NCI-H2227 treated with DMSO at 0.1 percent for 48 hours (cell line): ENCODE measurements at regions not wholly inside any gene's neighbourhood (a gene's known extent, or its start where the extent isn't known, plus 50 kb on each side); places are given as distances from the start of the nearest gene placed in this dataset.
"Not testable (repeated sequence)": the region's sequence is repeated elsewhere in the genome, so short reads cannot be mapped to it uniquely, and the experiment has no call there.

Source experiments
- DNase-seq: peaks from one replicate; lab custom pipeline; 2025; lab: John Stamatoyannopoulos, UW

- DNase-seq = no peak
Observed at GRCh38 chr6:146985966-146986365, 218.3 kb upstream of the STXBP5 start.

DNA sequence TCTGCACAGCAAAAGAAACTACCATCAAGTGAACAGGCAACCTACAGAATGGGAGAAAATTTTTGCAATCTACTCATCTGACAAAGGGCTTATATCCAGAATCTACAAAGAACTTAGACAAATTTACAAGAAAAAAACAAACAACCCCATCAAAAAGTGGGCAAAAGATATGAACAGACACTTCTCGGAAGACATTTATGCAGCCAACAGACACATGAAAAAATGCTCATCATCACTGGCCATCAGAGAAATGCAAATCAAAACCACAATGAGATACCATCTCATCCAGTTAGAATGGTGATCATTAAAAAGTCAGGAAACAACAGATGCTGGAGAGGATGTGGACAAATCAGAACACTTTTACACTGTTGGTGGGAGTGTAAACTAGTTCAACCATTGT is 216.3 kb upstream of the STXBP5 start:
- DNase-seq = not testable (repeated sequence)

DNA sequence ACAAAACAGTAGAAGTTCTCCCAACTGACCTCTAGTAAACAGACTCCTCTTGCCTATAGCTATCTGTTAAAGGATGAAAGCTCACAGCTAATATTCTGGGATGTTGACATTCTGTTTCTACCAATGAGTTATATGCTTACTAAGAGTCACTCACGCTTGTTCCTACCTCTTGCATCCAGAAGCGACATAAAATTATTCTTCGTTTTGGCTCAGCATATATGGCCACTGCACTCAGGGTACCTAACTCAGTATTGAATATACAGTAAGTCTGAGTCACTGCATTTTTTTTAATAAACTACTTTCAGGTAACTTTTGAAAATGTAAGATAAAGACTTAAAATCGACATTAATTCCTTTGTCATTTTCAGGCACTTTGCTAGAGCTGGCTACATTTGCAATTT is 214.4 kb upstream of the STXBP5 start:
- no peak for DNase-seq

DNA sequence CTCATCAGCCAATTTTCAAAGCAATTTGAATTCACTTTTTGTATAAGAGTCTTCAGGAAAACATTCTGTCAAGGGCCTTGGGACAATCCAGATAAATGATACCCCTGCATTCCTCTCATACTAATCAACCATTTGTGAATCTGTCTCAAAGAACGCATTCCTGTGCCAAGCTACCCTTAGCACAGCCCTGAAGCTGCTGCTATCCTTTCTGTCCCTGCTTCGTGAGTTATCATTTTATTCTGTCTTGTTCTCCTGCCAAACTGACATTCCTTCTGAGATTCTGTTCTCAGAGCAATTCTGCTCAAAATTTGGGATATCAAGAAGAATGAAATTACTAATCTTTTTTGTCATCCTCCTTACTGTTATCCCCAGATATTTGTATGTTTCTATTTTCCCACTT is 213.9 kb upstream of the STXBP5 start:
- no peak for DNase-seq

DNA sequence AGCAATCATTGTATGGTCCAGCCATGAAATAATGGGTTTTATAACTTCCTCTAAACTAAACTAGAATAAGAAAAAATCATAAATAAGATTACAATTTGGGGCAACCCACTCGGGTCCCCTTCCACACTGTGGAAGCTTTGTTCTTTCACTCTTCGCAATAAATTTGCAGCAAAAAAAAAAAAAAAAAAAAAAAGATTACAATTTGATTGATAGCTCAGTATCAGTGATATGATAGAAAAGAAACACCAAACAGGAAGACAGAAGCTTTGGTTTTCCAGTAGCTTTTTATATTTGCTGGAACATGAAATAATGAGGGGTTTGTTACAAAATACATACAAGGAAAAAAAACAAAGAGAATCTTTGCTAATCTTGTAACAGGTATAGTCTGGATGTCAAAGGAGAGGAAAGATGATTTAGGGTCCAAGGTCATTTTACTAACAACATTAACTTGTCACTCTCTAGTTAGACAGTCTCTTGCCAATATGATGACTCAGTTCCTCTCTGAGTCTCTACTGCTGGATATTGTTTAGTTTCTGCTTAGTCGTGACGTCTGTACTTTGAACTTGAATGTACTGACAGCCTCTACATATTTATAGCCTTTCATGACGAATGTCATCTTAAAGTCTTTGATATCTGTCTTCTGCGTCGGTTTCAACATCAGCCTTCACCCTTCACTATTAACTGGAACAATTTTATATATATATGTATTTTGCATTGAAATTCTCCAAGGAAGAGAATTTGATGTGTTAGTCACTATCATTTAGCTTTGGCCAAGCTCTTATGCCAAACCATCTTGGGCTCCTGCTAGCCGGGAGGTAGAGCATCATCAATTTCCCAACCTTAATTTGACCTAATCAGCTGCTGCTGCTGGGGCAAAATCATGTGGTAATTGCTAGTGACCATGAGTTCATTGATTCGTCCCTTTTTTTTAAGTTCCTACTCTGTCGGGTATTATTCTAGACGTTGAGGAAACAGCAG is 213.1 kb upstream of the STXBP5 start:
- no peak for DNase-seq

DNA sequence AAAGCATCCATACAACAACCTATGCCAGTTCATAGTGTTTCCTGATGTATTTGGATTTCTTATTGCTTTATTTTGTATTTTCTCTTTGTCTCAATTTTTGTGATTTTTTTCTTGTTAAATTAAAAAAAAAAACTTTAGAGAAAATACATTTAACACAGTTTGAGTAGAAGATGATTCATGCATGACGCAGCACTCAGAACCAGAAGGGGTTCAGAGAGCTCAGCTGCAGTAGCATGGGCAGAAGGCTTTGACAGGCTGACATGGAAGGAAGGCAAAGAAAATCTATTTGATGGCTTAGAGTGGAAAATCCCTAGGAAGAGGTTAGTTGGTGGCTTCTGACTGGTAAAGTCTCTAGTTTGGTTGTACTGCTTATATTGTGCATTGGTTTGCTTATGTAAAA is 207.2 kb upstream of the STXBP5 start:
- no peak for DNase-seq

DNA sequence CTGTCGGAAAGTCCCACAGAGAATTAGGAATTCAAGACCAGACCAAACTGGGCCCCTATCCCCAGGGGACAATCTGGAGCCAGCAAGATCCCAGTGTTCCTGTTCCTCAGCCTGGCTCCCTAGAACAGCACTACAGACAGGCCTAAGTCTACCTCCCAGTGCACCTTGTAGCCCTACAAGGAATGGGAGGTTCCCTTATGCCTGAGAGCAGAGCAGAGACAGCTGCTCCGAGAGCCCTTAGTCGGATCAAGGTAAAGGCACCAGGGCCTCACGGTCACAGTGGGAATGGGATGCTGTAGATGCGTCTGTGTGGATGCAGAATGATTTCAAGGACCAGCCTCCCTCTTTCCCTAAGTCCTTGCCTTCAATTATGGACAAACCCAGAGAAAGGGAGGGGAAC is 204.5 kb upstream of the STXBP5 start:
- no peak for DNase-seq

DNA sequence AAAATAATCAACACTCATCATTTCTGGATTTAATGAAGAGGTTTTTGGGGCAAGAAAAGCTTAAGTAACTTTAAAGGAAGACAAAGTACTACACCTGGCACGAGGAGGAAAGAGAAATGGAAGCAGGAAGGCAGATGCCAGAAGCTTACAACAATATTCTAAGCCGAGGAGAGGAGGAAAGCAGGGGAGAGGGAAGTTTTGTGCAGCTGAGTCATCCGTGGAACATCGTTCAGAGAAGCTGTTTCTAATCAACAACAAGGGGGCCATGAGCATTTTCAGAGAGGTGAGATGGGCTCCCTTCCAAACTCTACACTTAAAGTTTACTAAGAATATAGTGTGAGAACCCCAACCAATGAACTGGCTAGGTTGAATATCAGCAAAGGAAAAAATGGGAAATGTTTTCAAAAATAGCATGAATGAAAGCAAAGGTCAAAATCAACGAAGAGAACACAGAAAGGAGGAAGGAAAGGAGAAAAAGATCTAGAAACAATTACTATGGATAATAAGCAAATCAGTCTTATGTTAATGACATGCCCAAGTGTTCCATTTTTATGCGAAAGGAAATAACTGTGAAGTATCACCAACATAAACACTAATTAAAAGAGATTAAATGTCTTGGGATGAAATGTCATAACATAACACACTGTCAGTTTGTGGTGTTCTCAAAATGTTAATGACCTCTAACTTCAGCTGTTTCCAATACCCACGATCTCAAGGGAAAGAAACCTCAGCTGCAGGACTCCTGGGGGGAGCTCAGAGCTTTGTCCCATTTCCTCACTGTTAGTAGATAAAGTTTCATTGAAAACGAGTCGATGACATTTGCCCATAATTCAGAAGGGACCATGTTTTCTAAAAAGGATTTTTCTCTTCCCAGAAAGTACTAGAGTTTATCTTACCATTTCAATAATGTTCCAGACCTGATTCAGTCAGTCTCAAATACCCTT is 203.4 kb upstream of the STXBP5 start:
- no peak for DNase-seq

DNA sequence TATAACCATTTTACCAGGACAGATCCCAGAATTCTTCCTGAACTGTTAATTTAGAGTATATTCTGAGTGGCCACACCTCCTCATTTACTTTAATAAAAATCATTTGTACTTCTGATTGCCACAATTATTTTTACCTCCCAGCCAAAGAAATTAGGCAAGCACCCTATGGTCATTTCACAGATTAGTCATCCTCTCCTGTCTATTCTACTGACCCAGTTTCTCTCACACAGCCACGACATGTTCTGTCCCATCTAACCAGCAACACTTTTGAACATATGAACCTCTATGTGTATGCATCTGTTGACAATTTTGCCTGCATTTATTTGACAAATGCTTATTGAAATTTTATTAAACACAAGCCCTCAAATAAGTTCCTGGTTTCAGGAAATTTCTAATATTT is 202.6 kb upstream of the STXBP5 start:
- DNase-seq = no peak

- DNase-seq = no peak
Observed at GRCh38 chr6:147003186-147003585, 201.0 kb upstream of the STXBP5 start.

GRCh38 chr6:147005499-147005898 is 198.7 kb upstream of the STXBP5 start:
- DNase-seq = no peak

DNA sequence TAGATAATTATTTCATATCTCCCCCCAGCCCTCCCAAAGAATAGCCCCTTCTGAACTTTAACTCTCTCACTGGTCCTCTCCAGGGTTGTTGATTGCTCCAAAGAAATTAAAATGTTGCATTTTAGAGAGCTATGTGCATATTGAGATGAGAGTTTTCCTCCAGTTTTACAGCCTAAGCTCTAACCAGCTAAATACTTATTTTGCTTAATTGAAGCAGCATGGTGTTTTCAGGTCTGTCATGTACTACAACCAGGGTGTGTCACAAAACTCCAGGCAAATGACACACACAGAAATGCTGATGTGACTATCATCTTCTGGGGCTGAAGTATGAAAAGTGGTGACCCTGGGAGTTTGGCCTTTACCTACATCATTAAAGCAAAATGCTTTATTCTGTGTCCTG is 196.8 kb upstream of the STXBP5 start:
- no peak for DNase-seq

DNA sequence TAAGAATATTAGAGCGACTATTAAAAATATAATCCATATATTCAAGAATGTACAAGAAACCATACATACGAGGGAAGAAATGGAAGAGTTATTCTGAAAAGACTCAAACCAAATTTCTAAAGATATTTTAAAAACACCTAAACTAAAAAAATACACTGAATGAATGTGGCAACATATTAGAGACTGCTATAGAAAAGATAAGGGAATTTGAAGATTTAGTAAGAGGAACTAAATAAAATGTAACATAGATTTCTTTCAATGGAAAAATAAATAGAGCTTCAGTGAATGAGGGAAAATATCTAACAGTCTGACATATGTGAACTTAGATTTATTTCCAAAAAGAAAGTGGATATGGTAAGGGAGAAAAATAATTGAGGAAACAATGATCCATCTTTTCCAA is 194.9 kb upstream of the STXBP5 start:
- DNase-seq = no peak

DNA sequence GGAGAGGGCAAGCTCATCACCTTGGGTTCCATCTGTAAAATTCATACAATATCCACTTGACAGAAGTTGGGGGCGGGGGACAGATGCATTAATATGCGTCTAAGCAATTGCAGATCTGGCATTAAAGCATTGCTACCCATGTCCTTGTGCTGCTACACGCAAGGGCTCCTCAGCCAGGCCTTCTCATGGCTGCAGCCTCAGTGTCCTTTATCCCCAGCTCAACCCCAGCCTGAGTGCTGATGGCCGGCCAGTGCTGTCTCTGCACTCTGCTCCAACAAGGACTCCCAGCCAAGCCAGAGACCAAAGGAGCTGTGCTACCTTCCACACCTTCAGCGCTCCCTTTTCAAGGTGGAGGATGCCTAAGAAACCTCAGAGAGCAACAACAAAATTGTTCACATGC is 188.5 kb upstream of the STXBP5 start:
- DNase-seq = no peak

DNA sequence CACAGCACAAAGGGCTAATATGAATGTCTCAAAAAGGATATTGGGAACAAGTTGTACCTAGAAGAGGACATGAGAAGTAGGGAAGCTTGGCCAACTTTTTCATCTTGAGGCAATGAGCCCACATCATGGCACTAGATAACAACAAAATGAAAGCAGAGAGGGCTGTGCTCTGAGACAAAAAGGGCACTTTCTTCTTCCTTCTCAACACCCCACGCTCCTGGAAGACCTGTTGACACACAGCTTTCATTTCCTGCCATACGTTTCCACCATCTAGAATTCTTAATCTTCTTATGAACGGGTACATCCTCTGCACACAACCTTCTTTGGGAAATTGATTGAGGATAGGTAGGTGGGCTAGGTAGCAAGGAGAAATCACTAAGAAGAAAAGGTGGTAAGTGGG is 187.8 kb upstream of the STXBP5 start:
- no peak for DNase-seq

GRCh38 chr6:147017153-147017552 is 187.1 kb upstream of the STXBP5 start:
- DNase-seq = no peak

DNA sequence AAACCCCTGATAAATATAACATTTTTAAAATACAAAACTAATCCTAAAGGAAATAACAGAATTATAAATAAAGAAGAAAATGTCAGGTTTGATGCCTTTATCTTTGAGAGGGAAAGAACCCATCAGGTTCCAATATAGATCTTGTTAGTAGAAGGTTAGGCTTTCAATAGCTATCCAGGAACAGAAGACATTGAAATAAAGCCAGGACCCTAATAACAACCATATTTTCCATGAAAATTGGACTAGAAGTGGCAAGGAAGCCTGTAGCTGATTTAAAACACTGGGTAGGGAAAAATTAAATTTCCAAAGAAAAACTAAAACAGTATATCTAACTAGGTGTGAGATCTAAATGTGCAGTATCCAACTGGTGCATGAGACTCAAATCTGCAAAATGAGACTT is 185.2 kb upstream of the STXBP5 start:
- no peak for DNase-seq

DNA sequence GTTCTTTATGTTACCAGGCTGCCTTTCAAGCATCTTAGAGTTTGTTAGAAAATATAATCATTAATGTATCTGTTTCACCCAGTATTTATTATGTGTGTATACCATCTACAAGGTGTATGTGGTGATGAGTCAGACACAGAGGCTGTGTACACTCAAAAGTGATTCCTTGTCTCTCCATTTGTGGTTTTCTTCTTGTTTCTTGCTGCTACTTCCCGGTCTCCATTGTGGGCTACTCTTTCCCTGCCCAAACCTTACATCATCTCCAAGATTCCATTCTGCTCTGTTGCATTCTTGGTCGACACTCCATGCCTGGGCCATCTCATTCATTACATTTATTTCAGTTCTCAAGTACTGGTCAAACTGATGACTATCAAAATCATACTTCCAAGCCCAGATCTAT is 182.2 kb upstream of the STXBP5 start:
- no peak for DNase-seq

DNA sequence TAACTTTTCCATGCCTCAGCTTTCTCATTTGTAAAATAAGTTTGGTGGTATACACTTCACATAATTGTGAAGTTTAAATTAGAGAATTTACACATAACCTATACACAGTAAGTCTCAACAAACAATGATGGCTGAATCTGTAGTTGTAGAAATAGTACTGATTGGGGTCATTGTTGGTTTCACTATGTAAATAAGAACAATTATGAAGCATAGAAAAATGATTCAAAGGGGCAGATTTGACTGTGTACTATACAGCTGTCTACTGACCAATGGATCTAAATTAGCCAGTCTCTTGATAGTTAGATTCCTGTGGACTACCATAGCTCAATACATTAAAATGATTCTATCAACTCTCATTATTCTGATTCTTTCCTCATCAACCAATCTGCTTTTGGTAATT is 181.1 kb upstream of the STXBP5 start:
- no peak for DNase-seq

GRCh38 chr6:147023581-147023980 is 180.6 kb upstream of the STXBP5 start:
- DNase-seq = no peak

DNA sequence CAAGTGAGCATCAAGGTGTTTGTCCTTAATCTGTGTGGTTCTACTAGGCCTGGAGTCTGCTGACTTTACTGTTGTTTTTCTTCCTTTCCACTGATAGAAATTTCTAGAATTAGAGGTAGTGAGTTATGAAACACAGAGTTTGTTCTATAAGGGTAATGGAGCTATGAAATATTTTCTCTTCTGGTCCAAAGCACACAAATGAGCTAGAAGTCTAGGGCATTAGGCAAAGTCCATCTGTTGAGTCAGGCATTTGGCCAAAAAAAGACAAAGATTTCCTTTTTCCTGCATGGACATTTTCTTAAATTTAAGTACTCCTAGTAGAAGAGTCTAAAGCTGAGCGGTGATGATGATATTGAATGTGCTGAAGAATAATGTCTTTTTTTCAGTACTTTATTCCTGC is 174.3 kb upstream of the STXBP5 start:
- no peak for DNase-seq

GRCh38 chr6:147033267-147033666 is 170.9 kb upstream of the STXBP5 start:
- no peak for DNase-seq

- DNase-seq = no peak
Observed at GRCh38 chr6:147035886-147036285, 168.3 kb upstream of the STXBP5 start.
